ENCODE measurements at regions not wholly inside any gene's neighbourhood (a gene's known extent, or its start where the extent isn't known, plus 50 kb on each side); places are given as distances from the start of the nearest gene placed in this dataset.
"Not testable (repeated sequence)": the region's sequence is repeated elsewhere in the genome, so short reads cannot be mapped to it uniquely, and the experiment has no call there.

DNA sequence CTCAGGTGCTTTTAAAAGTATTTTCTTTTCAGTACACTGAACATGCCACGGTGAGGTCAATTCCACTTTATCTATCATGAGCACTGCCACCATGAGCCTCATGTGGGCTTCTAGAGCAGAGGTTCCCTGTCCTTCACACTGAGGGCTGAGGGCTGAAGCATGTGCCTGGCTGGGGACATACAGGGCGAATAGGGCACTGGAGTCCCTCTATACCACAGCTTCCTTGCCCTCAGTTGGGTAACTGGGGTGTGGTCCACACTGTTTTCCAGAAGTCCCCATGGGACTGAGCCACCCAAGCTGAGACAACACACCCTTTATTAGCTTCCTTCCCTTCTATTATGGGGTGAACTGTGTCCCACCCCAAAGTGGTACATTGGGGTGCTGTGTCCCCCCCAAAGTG is 172.2 kb upstream of the ID2 start:
- ChIA-PET POLR2A (no interaction called here), CTCF (no interaction called here)
- Mint-ChIP-seq H3K4me3 (no peak overlapping the region), H3K27me3 (peaks cover 41% of the 10 kb centered on the region), H3K27ac (no peak overlapping the region), H3K36me3 (ENCODE audit: low read depth) (no peaks in the 10 kb centered on the region), H3K4me1 (peaks cover 9% of the 10 kb centered on the region), H3K9me3 (peaks cover 16% of the 10 kb centered on the region)
- ATAC-seq (ENCODE audit: low read depth) (no peak), DNase-seq (no peak)
- TF ChIP-seq, protein P1, sequence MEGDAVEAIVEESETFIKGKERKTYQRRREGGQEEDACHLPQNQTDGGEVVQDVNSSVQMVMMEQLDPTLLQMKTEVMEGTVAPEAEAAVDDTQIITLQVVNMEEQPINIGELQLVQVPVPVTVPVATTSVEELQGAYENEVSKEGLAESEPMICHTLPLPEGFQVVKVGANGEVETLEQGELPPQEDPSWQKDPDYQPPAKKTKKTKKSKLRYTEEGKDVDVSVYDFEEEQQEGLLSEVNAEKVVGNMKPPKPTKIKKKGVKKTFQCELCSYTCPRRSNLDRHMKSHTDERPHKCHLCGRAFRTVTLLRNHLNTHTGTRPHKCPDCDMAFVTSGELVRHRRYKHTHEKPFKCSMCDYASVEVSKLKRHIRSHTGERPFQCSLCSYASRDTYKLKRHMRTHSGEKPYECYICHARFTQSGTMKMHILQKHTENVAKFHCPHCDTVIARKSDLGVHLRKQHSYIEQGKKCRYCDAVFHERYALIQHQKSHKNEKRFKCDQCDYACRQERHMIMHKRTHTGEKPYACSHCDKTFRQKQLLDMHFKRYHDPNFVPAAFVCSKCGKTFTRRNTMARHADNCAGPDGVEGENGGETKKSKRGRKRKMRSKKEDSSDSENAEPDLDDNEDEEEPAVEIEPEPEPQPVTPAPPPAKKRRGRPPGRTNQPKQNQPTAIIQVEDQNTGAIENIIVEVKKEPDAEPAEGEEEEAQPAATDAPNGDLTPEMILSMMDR (IDR thresholded peaks at IDR 0.05), result no peak
- intact Hi-C loops (cut with micrococcal nuclease), result no loop called here

DNA sequence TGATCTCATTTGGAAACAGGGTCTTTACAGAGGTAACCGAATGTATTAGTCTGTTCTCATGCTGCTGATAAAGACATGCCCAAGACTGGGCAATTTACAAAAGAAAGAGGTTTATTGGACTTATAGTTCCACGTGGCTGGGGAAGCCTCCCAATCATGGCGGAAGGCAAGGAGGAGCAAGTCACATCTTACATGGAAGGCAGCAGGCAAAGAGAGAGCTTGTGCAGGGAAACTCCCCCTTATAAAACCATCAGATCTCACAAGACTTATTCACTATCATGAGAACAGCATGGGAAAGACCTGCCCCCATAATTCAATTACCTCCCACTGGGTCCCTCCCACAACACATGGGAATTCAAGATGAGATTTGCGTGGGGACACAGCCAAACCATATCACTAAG is 171.8 kb upstream of the ID2 start:
- CTCF ChIA-PET, H3K27ac Mint-ChIP-seq: not testable (repeated sequence)

GRCh38 chr2:8510519-8510918 is 171.3 kb upstream of the ID2 start:
- no peak overlapping the region for H3K27ac Mint-ChIP-seq
- CTCF ChIA-PET, result no interaction called here

More for the DNA sequence above, 171.8 kb upstream of the ID2 start:
- ATAC-seq (ENCODE audit: low read depth); POLR2A ChIA-PET; DNase-seq; H3K4me3 Mint-ChIP-seq; H3K36me3 Mint-ChIP-seq (ENCODE audit: low read depth); intact Hi-C loops (cut with micrococcal nuclease): not testable (repeated sequence)
- Mint-ChIP-seq H3K9me3 (peaks cover 17% of the 10 kb centered on the region), H3K27me3 (peaks cover 41% of the 10 kb centered on the region), H3K4me1 (peaks cover 14% of the 10 kb centered on the region)

DNA sequence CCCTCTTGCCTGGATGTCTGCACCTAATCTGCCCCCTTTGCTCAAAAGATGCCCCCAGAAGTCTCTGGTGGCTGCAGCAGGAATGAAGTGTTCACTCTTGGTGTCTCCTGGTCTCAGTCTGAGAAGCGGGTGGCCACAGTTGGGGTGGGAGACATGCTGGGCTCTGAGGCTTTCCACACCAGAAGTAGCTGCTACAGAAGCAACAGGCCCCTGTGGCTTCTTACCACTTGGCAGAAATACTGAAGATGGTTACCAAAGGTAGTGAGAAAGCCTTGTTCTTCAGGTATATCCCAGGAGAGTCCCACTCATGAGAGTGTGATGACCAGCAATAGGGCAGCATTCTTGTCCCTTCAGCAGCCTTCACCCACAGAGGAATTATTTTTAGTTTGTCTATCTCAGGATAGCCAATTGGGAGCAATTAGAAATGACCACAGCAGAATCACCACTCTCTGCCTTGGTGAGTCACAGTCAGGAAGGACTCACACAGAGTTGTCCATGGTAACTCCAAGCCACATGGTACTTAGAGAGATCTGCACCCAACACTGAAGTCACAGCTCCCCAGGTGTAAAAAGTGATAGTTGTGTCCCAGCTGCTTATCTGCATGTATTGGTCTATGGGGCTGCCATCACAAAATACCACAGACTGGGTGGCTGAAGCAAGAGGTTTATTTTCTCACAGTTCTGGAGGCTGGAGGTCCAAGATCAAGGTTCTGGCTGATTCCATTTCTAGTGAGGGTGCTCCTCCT is 169.8 kb upstream of the ID2 start:
- H3K4me3 Mint-ChIP-seq, result no peak overlapping the region
- H3K27ac Mint-ChIP-seq, result no peak overlapping the region
- intact Hi-C loops (cut with micrococcal nuclease), result no loop called here
- no peak for DNase-seq
- ChIA-PET POLR2A (no interaction called here), CTCF (no interaction called here)
- peaks cover 17% of the 10 kb centered on the region for H3K9me3 Mint-ChIP-seq
- H3K4me1 Mint-ChIP-seq, result peaks cover 27% of the 10 kb centered on the region
- ATAC-seq (ENCODE audit: low read depth), result no peak
- TF ChIP-seq, protein P1 (IDR thresholded peaks at IDR 0.05), result no peak
- H3K36me3 Mint-ChIP-seq (ENCODE audit: low read depth), result no peaks in the 10 kb centered on the region
- H3K27me3 Mint-ChIP-seq, result peaks cover 33% of the 10 kb centered on the region

More at GRCh38 chr2:8510519-8510918, 171.3 kb upstream of the ID2 start:
- Mint-ChIP-seq H3K4me3 (no peak overlapping the region), H3K9me3 (peaks cover 17% of the 10 kb centered on the region), H3K36me3 (ENCODE audit: low read depth) (no peaks in the 10 kb centered on the region), H3K27me3 (peaks cover 41% of the 10 kb centered on the region), H3K4me1 (peaks cover 18% of the 10 kb centered on the region)
- DNase-seq, result no peak
- ATAC-seq (ENCODE audit: low read depth), result no peak
- POLR2A ChIA-PET, result no interaction called here
- TF ChIP-seq, protein P1 (IDR thresholded peaks at IDR 0.05), result no peak
- intact Hi-C loops (cut with micrococcal nuclease), result no loop called here

DNA sequence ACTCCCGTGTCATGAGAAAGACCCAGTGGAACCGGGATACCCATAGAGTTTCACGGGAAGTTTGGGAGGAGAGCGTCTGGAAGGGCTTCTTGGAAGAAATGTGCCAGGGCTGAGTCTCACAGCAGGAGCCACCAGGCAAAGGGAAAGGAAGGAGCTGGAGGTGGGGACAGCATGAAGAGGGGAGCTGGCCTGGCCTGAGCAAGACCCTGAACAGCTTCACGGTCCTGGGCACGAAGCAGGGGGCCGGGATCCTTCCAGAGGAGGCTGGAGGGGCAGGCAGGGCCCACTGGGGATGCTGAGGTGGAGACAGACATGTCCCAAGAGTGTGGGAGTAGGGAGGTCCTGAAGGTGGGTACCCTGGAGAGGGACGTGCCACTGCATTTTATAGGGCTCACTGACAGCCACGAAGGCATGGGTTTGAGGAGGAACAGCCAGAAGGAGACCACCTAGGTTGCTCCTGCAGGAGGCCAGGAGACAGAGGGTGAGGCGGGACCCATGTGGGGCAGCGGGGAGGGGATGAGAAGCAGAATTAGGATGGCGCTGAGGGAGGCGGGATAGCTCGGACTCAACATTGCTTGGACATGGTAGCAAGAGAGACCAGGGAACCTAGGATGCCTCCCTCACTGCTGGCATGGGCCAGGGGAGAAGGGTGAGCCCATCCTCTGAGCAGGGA is 168.1 kb upstream of the ID2 start:
- peaks cover 22% of the 10 kb centered on the region for H3K27me3 Mint-ChIP-seq
- H3K36me3 Mint-ChIP-seq (ENCODE audit: low read depth), result no peaks in the 10 kb centered on the region
- ChIA-PET POLR2A (interaction anchor here (2.3 kb wide), 1 partner anchor 36 kb away, joined by 14 read pairs; no protein-coding TSS in a partner anchor), CTCF (no interaction called here)
- H3K4me3 Mint-ChIP-seq, result no peak overlapping the region
- TF ChIP-seq, protein P1 (IDR thresholded peaks at IDR 0.05), result no peak
- H3K4me1 Mint-ChIP-seq, result peaks cover 27% of the 10 kb centered on the region
- intact Hi-C loops (cut with micrococcal nuclease), result no loop called here
- DNase-seq (no peak), ATAC-seq (ENCODE audit: low read depth) (no peak)
- no peak overlapping the region for H3K27ac Mint-ChIP-seq
- peaks cover 17% of the 10 kb centered on the region for H3K9me3 Mint-ChIP-seq

All from activated B cell treated with CpG ODN at 0.5 μM for 24 hours (primary cell).